Esophagus squamous epithelium (tissue), 4 donors: ENCODE measurements at regions not wholly inside any gene's neighbourhood (a gene's known extent, or its start where the extent isn't known, plus 50 kb on each side); places are given as distances from the start of the nearest gene placed in this dataset.

ENCODE experiments used
- CTCF ChIP-seq, 6 experiments: fragments of 450-650 bp in 4 of 6; fragments of 200-600 bp in 2 of 6; sonication (generic) in 2 of 6; IDR thresholded peaks; one replicate each; pipeline ENCODE4 v1.5.1; 2016 to 2019; ENCODE audit warnings: antibody characterized with exemption in 6 of 6, mild to moderate bottlenecking in 4 of 6, moderate library complexity in 4 of 6
- POLR2A ChIP-seq, 4 donors: fragments of 450-650 bp; IDR thresholded peaks; one replicate each; pipeline ENCODE4 v1.6.1; 2017; ENCODE audit warnings: antibody characterized with exemption in 4 of 4, mild to moderate bottlenecking in 4 of 4, moderate library complexity in 3 of 4

- no peak for TF ChIP-seq CTCF (IDR thresholded peaks at IDR 0.05)
- TF ChIP-seq POLR2A (IDR thresholded peaks at IDR 0.05) = no peak
Measured at GRCh38 chr22:27404441-27404840, 397.1 kb downstream of the MN1 start.
